ENCODE measurements at regions not wholly inside any gene's neighbourhood (a gene's known extent, or its start where the extent isn't known, plus 50 kb on each side); places are given as distances from the start of the nearest gene placed in this dataset.

- TF ChIP-seq HBP1 (CRISPR knock-in tag; IDR thresholded peaks at IDR 0.05), result peak; percentile 61; the same call in 1 of the 2 replicates
- TF ChIP-seq SAFB2 (IDR thresholded peaks at IDR 0.05; ENCODE audit: borderline replicate concordance, low read depth, low read length, severe bottlenecking), result no peak
- TF ChIP-seq ETV6 (IDR thresholded peaks at IDR 0.05; ENCODE audit: borderline replicate concordance in 1 of 2, low read depth in 2 of 2, low read length in 1 of 2), result no peak
- TF ChIP-seq ETV6 (CRISPR knock-in tag; IDR thresholded peaks at IDR 0.05; ENCODE audit: borderline replicate concordance), result no peak
- TF ChIP-seq ZNF77 (CRISPR knock-in tag; IDR thresholded peaks at IDR 0.05), result no peak
- TF ChIP-seq TOE1 (IDR thresholded peaks at IDR 0.05; ENCODE audit: borderline replicate concordance), result no peak; the same call in 1 of the 2 replicates
- 0 out of 2 replicates have a peak, but pooled peaks have one; percentile 66 for TF ChIP-seq TOE1 (CRISPR knock-in tag; IDR thresholded peaks at IDR 0.05; ENCODE audit: borderline replicate concordance, low read depth)
- TF ChIP-seq ZNF318 (IDR thresholded peaks at IDR 0.05; ENCODE audit: borderline replicate concordance in 1 of 2, low read depth in 1 of 2), result no peak
- peak; percentile 15; the same call in 1 of the 2 replicates for TF ChIP-seq SMARCA5 (IDR thresholded peaks at IDR 0.05)
- TF ChIP-seq MAFG (tag; conservative IDR thresholded peaks at IDR 0.05), result no peak; the same call in 1 of the 2 replicates
- TF ChIP-seq PBX2 (CRISPR knock-in tag; IDR thresholded peaks at IDR 0.05; ENCODE audit: low read depth), result no peak
- peak; percentile 93 for TF ChIP-seq PBX2 (tag; conservative IDR thresholded peaks at IDR 0.05; ENCODE audit: low read depth)
- TF ChIP-seq MAX (CRISPR knock-in tag; IDR thresholded peaks at IDR 0.05), result peak; percentile 76
- peak; percentile 87 to 91 for TF ChIP-seq TRIM24 (IDR thresholded peaks at IDR 0.05)
Observed at GRCh38 chr6:7468382-7469081, 72.9 kb upstream of the DSP start (continued).

All from K562 (cell line).